ENCODE measurements at regions not wholly inside any gene's neighbourhood (a gene's known extent, or its start where the extent isn't known, plus 50 kb on each side); places are given as distances from the start of the nearest gene placed in this dataset.

DNA sequence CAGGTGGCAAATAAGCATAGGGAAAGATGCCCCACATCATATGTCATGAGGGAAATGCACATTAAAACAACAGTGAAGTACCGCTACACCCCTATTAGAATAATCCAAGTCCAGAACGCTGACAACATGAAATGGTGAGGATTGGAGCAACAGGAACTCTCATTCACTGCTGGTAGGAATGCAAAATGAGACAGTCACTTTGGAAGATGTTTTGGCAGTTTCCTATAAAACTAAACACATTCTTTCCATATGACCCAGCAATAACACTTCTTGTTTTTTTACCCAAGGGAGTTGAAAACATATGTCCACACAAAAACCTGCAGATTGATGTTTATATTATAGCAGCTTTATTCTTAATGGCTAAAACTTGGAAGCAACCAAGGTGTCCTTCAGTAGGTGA is 116.4 kb upstream of the TOPAZ1 start:
- no peak overlapping the region for H3K27ac ChIP-seq
- H3K27me3 ChIP-seq: no peaks in the 10 kb centered on the region
- DNase-seq (no peak), ATAC-seq (no peak)
- H3K36me3 ChIP-seq: no peaks in the 10 kb centered on the region
- intact Hi-C loops (cut with DNase I): no loop called here
- H3K9me3 ChIP-seq: no peaks in the 10 kb centered on the region
- no peaks in the 10 kb centered on the region for H3K4me1 ChIP-seq
- no peak overlapping the region for H3K4me3 ChIP-seq
- TF ChIP-seq, protein P1, sequence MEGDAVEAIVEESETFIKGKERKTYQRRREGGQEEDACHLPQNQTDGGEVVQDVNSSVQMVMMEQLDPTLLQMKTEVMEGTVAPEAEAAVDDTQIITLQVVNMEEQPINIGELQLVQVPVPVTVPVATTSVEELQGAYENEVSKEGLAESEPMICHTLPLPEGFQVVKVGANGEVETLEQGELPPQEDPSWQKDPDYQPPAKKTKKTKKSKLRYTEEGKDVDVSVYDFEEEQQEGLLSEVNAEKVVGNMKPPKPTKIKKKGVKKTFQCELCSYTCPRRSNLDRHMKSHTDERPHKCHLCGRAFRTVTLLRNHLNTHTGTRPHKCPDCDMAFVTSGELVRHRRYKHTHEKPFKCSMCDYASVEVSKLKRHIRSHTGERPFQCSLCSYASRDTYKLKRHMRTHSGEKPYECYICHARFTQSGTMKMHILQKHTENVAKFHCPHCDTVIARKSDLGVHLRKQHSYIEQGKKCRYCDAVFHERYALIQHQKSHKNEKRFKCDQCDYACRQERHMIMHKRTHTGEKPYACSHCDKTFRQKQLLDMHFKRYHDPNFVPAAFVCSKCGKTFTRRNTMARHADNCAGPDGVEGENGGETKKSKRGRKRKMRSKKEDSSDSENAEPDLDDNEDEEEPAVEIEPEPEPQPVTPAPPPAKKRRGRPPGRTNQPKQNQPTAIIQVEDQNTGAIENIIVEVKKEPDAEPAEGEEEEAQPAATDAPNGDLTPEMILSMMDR (IDR thresholded peaks at IDR 0.05): no peak

DNA sequence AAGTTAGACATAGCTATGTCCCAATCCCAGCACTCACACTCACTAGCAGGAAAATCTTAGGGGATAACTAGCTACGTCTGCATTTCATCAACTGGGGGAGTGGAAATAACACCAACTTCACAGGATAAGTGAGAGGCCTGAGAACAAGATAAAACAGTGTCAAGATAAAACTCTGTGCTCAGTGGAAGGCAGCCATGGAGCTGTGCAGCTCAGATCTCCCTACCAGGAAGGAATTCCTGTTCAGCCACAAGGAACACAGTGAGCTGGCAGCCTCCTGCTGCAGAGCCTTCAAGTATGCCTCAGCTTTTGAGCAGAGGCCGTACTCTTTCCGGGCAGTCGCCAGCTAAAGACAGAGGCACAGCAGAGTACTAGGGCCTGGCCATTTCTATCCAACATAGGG is 115.8 kb upstream of the TOPAZ1 start:
- no peak for DNase-seq
- intact Hi-C loops (cut with DNase I): no loop called here
- Histone ChIP-seq H3K9me3 (no peaks in the 10 kb centered on the region), H3K4me3 (no peak overlapping the region), H3K4me1 (no peaks in the 10 kb centered on the region), H3K27ac (no peak overlapping the region), H3K36me3 (no peaks in the 10 kb centered on the region), H3K27me3 (no peaks in the 10 kb centered on the region)
- ATAC-seq: peak; percentile 89
- TF ChIP-seq, protein P1 (IDR thresholded peaks at IDR 0.05): no peak

DNA sequence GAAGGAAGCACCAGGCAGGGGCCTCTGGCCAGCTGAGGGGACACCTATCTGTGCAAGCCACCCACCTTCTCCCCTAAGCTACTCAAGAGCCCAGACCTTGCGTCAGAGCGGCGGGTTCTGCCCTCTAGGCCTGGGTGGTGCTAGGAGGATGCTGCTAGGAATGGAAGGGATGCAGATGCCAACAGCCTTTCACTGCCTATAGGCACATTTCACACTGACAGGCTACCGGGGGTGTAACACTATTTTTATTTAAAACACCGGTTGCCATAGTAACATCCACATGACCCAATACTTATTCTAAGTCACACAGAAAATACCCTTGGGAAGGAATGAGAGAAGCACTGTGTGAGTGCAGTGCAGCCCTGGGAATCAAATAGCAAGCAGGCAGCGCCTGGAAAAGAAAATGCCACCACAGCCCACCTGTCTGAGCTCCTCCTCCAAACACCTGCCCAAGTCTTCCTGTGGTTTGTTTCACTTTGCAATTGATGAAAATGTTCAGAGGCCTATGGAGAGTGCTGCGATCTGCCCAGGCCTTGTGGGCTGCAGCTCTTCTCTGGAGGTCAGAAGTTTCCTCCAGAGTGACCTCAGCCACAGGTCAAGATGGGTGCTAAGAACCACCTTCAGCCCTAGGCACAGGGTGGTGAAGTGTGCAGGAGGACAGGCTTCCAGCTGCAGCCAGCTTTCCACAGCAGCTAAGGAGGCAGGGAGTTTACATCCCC is 113.5 kb upstream of the TOPAZ1 start:
- TF ChIP-seq, protein P1 (IDR thresholded peaks at IDR 0.05): no peak
- Histone ChIP-seq H3K4me1 (no peaks in the 10 kb centered on the region), H3K36me3 (no peaks in the 10 kb centered on the region), H3K9me3 (no peaks in the 10 kb centered on the region), H3K27ac (no peak overlapping the region), H3K27me3 (no peaks in the 10 kb centered on the region), H3K4me3 (no peak overlapping the region)
- DNase-seq (no peak), ATAC-seq (no peak)
- intact Hi-C loops (cut with DNase I): no loop called here

DNA sequence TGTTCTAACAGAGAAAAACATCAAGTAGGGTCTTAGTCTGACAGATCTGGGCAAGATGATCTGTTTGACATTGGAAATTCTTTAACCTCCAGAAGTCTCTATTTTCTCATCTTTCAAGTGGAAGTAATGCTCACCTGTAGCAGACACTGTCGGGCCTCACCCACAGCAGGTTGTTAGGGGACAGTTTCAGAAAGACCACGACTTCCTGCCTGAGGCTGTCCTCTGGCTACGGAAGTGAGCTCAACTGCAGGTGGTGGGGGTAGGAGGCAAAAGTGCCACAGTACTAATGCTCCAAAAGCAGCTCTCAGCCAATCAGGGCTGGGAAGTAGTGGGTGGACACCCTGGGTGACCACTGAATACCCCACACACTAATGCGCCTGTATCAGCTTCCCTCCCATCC is 111.4 kb upstream of the TOPAZ1 start:
- Histone ChIP-seq H3K27me3 (no peaks in the 10 kb centered on the region), H3K36me3 (no peaks in the 10 kb centered on the region), H3K9me3 (no peaks in the 10 kb centered on the region), H3K27ac (no peak overlapping the region), H3K4me1 (no peaks in the 10 kb centered on the region), H3K4me3 (no peak overlapping the region)
- TF ChIP-seq, protein P1 (IDR thresholded peaks at IDR 0.05): no peak
- ATAC-seq: no peak
- intact Hi-C loops (cut with DNase I): no loop called here
- DNase-seq: no peak

DNA sequence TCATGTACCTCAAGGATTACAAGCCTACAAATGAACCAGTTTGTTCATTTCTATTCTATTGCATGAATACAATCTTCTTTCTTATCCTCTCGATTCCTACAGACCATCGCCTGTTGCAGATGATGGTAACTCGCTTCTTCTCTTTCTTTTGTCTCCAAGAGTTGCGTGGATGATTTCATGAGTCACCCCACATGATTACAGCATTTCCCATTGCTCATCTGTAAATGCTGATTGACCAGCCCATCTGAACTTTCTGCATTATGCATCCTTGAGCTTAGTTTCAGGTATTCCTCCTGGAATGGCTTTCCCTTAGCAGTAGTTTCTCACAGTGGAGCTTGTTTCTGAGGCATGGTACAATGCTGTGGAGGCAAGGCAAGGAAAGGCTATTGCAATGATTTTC is 109.6 kb upstream of the TOPAZ1 start:
- H3K9me3 ChIP-seq: no peaks in the 10 kb centered on the region
- H3K4me3 ChIP-seq: no peak overlapping the region
- H3K27me3 ChIP-seq: no peaks in the 10 kb centered on the region
- TF ChIP-seq, protein P1 (IDR thresholded peaks at IDR 0.05): no peak
- H3K36me3 ChIP-seq: no peaks in the 10 kb centered on the region
- no peak for DNase-seq
- ATAC-seq: no peak
- H3K4me1 ChIP-seq: no peaks in the 10 kb centered on the region
- H3K27ac ChIP-seq: no peak overlapping the region
- intact Hi-C loops (cut with DNase I): no loop called here
